HG03378 (cell line): ENCODE measurements at regions not wholly inside any gene's neighbourhood (a gene's known extent, or its start where the extent isn't known, plus 50 kb on each side); places are given as distances from the start of the nearest gene placed in this dataset.

ENCODE experiments used
- ATAC-seq: cut with Tn5 transposase; IDR thresholded peaks from one replicate; pipeline ENCODE4 v1.9.1; 2021; ENCODE audit warnings: mild to moderate bottlenecking, moderate library complexity; ENCODE audit not compliant: unreplicated experiment

- ATAC-seq: no peak
Measured at GRCh38 chr14:101466456-101467180, 94.7 kb upstream of the DIO3 start.

GRCh38 chr14:101467181-101467926 is 93.9 kb upstream of the DIO3 start:
- ATAC-seq: no peak

GRCh38 chr14:101469382-101470247 is 91.7 kb upstream of the DIO3 start:
- ATAC-seq: no peak

GRCh38 chr14:101470266-101470665 is 91.0 kb upstream of the DIO3 start:
- no peak for ATAC-seq

GRCh38 chr14:101471723-101472517 is 89.4 kb upstream of the DIO3 start:
- ATAC-seq: no peak

- ATAC-seq: no peak
Measured at GRCh38 chr14:101472518-101472849, 88.8 kb upstream of the DIO3 start.

- ATAC-seq: no peak
Measured at GRCh38 chr14:101473045-101473729, 88.1 kb upstream of the DIO3 start.

- ATAC-seq: no peak
Measured at GRCh38 chr14:101473795-101474562, 87.3 kb upstream of the DIO3 start.

GRCh38 chr14:101474563-101475455 is 86.5 kb upstream of the DIO3 start:
- ATAC-seq: no peak

- no peak for ATAC-seq
Measured at GRCh38 chr14:101475456-101476257, 85.6 kb upstream of the DIO3 start.

- ATAC-seq: no peak
Measured at GRCh38 chr14:101476258-101476915, 84.9 kb upstream of the DIO3 start.

GRCh38 chr14:101476916-101477553 is 84.3 kb upstream of the DIO3 start:
- ATAC-seq: no peak

- no peak for ATAC-seq
Measured at GRCh38 chr14:101477648-101478047, 83.6 kb upstream of the DIO3 start.

GRCh38 chr14:101478096-101478495 is 83.2 kb upstream of the DIO3 start:
- ATAC-seq: no peak

- no peak for ATAC-seq
Measured at GRCh38 chr14:101478796-101479410, 82.4 kb upstream of the DIO3 start.

GRCh38 chr14:101480022-101480746 is 81.1 kb upstream of the DIO3 start:
- ATAC-seq: no peak
